A673 (cell line): ENCODE measurements at regions not wholly inside any gene's neighbourhood (a gene's known extent, or its start where the extent isn't known, plus 50 kb on each side); places are given as distances from the start of the nearest gene placed in this dataset.

Source experiments
- EZH2 ChIP-seq: fragments of 200-600 bp; sonication (generic); IDR thresholded peaks from 2 replicates; pipeline ENCODE4 v1.6.1; 2017; ENCODE audit warnings: borderline replicate concordance, low read depth, mild to moderate bottlenecking, mixed read lengths, antibody characterized with exemption, low read length; ENCODE audit not compliant: poor library complexity, severe bottlenecking
- TF ChIP-seq, protein P1 (sequence below): fragments of 300-800, 200-600 bp; sonication (generic); conservative IDR thresholded peaks from 2 replicates; pipeline ENCODE4 v1.5.1; 2017; ENCODE audit warnings: low read depth, mild to moderate bottlenecking, antibody characterized with exemption, low read length, moderate library complexity, mixed read lengths

DNA sequence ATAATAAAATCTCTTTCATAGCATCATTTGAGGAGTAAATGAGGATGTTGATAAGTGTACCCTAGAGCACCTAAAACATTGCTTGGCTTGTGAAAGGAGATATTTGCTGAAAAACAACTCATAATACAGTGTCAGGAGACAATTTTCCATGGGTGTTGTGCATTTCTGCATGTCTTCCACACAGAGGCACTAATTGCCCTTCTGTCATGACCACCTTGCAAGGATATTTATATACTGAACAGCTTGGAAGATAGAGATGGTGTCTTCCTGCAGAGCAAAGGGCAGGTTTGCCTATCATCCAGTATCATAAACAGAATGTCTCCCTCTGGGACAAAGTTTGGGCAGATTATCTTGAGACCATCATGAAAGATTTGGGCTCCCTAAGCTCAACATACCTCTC, 495.2 kb upstream of the LRRN3 start:
- TF ChIP-seq, protein P1, sequence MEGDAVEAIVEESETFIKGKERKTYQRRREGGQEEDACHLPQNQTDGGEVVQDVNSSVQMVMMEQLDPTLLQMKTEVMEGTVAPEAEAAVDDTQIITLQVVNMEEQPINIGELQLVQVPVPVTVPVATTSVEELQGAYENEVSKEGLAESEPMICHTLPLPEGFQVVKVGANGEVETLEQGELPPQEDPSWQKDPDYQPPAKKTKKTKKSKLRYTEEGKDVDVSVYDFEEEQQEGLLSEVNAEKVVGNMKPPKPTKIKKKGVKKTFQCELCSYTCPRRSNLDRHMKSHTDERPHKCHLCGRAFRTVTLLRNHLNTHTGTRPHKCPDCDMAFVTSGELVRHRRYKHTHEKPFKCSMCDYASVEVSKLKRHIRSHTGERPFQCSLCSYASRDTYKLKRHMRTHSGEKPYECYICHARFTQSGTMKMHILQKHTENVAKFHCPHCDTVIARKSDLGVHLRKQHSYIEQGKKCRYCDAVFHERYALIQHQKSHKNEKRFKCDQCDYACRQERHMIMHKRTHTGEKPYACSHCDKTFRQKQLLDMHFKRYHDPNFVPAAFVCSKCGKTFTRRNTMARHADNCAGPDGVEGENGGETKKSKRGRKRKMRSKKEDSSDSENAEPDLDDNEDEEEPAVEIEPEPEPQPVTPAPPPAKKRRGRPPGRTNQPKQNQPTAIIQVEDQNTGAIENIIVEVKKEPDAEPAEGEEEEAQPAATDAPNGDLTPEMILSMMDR = no peak
- TF ChIP-seq EZH2 = no peak
